Stomach (tissue), 8 donors: ENCODE measurements at regions not wholly inside any gene's neighbourhood (a gene's known extent, or its start where the extent isn't known, plus 50 kb on each side); places are given as distances from the start of the nearest gene placed in this dataset.

ENCODE experiments used
- DNase-seq, 2 donors: peaks; one replicate each; pipeline versions ENCODE4 v3.0.0 to v3.0.0-alpha.2; 2013 to 2019
- H3K27ac ChIP-seq, 5 donors: fragments of 200-600 bp in 4 of 5; sonication (generic) in 4 of 5; one replicate each; pipeline ENCODE4 v1.5.1; 2013 to 2019; ENCODE audit warnings: mild to moderate bottlenecking in 1 of 5, moderate library complexity in 1 of 5
- H3K27me3 ChIP-seq, 3 donors: fragments of 200-600 bp; sonication (generic); one replicate each; pipeline ENCODE4 v1.5.1; 2017 to 2019; ENCODE audit warnings: mixed run types in 1 of 3
- H3K36me3 ChIP-seq, 4 donors: fragments of 200-600 bp; sonication (generic); 1 replicate in 3 of 4; 2 replicates in 1 of 4; pipeline ENCODE4 v1.5.1; 2016 to 2019
- H3K4me1 ChIP-seq, 4 donors: fragments of 200-600 bp; sonication (generic); one replicate each; pipeline ENCODE4 v1.5.1; 2016 to 2019
- H3K4me3 ChIP-seq, 4 donors: fragments of 200-600 bp; sonication (generic) in 3 of 4; one replicate each; pipeline ENCODE4 v1.5.1; 2016 to 2019; ENCODE audit warnings: mild to moderate bottlenecking in 1 of 4
- H3K9me3 ChIP-seq, 4 donors: fragments of 200-600 bp; sonication (generic); one replicate each; pipeline ENCODE4 v1.5.1; 2016 to 2019
- EP300 ChIP-seq: sonication (generic); formaldehyde crosslinking; IDR thresholded peaks from one replicate; pipeline ENCODE4 v1.6.1; 2017; ENCODE audit warnings: antibody characterized with exemption
- POLR2A ChIP-seq, 4 donors: fragments of 450-650 bp; IDR thresholded peaks; one replicate each; pipeline ENCODE4 v1.6.1; 2016; ENCODE audit warnings: antibody characterized with exemption in 4 of 4, control low read depth in 2 of 4, mild to moderate bottlenecking in 1 of 4, moderate library complexity in 1 of 4
- POLR2AphosphoS5 ChIP-seq, 3 donors: sonication (generic); formaldehyde crosslinking; IDR thresholded peaks; one replicate each; pipeline ENCODE4 v1.6.1; 2016; ENCODE audit warnings: antibody characterized with exemption in 3 of 3
- WGBS, 5 donors: extraction: QIAGEN DNeasy Blood & Tissue Kit in 3 of 5; methylation state at CpG; one replicate each; pipeline versions ENCODE4 v1.1.5 to v1.1.7; 2013 to 2018; 5-methylcytosine and 5-hydroxymethylcytosine counted together
- intact Hi-C: fragments of 100-400 bp; cut with DNase I; formaldehyde crosslinking; loops from one replicate; pipeline ENCODE4 v1.15.1; 2023; ENCODE audit warnings: low total_unique reads
- TF ChIP-seq, protein P1 (sequence below), 7 experiments: fragments of 450-650 bp in 4 of 7; fragments of 200-600 bp in 3 of 7; sonication (generic) in 3 of 7; IDR thresholded peaks; one replicate each; pipeline ENCODE4 v1.5.1; 2016 to 2019; ENCODE audit warnings: antibody characterized with exemption in 7 of 7, control low read depth in 2 of 7, mild to moderate bottlenecking in 1 of 7
- donor health status: healthy with polysubstance abuse.
- donor health status: Bipolar disorder and iron deficiency.
- donor health status: healthy.

DNA sequence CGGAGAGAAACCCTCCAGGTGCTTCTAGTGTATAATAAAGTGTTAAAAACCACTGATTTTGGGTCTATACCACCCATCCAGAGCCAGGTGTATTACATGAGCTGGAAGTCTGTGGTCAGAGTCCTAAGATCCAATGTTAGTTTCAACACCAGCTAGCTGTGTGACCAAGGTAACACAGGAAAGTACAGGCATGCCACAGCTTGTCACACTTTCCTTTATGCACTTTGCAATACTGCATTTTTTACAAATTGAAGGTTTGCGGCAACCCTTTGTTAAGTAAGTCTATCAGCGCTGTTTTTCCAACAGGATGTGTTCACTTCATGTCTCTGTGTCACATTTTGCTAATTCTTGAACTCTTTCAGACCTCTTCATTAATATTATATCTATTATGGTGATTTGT is 201.3 kb upstream of the PRICKLE2 start:
- no peak for DNase-seq
- WGBS, 5 donors: 76 to 88% (median 82%) methylated on average over 3 of the region's 3 CpGs
- Histone ChIP-seq H3K36me3 (no peaks in the 10 kb centered on the region), H3K4me1 (no peaks in the 10 kb centered on the region), H3K27me3 (no peaks in the 10 kb centered on the region), H3K9me3 (peaks cover 0 to 4% (median 0%) of the 10 kb centered on the region in 4 donors), H3K27ac (no peak overlapping the region), H3K4me3 (no peak overlapping the region)
- TF ChIP-seq EP300 (no peak), POLR2AphosphoS5 (IDR thresholded peaks at IDR 0.05) (no peak), POLR2A (IDR thresholded peaks at IDR 0.05) (no peak)
- TF ChIP-seq, protein P1, sequence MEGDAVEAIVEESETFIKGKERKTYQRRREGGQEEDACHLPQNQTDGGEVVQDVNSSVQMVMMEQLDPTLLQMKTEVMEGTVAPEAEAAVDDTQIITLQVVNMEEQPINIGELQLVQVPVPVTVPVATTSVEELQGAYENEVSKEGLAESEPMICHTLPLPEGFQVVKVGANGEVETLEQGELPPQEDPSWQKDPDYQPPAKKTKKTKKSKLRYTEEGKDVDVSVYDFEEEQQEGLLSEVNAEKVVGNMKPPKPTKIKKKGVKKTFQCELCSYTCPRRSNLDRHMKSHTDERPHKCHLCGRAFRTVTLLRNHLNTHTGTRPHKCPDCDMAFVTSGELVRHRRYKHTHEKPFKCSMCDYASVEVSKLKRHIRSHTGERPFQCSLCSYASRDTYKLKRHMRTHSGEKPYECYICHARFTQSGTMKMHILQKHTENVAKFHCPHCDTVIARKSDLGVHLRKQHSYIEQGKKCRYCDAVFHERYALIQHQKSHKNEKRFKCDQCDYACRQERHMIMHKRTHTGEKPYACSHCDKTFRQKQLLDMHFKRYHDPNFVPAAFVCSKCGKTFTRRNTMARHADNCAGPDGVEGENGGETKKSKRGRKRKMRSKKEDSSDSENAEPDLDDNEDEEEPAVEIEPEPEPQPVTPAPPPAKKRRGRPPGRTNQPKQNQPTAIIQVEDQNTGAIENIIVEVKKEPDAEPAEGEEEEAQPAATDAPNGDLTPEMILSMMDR (IDR thresholded peaks at IDR 0.05): no peak
- intact Hi-C loops: no loop called here

DNA sequence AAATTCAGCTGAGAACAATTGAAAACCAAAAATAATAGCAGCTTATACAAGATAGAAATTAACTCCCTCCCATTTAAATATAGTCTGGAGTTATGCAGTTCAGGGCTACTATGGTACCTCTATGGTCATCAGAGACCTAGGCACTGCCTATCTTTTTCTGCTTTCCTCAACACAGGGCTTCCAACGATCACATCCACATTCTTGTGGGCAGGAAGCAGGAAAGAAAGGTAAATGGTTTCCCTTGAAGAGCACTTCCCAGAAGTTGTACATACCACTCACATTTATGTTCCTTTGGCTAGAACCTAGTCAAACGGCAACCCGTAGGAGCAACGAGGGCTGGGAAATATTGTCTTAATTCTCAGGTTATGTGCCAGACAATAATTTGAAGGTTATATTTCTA is 197.7 kb upstream of the PRICKLE2 start:
- 65 to 83% (median 76%) methylated on average over 4 of the region's 4 CpGs for WGBS, 5 donors
- no peak overlapping the region for H3K27ac ChIP-seq
- intact Hi-C loops: no loop called here
- H3K36me3 ChIP-seq: no peaks in the 10 kb centered on the region
- H3K4me3 ChIP-seq: no peak overlapping the region
- TF ChIP-seq POLR2AphosphoS5 (IDR thresholded peaks at IDR 0.05) (no peak), EP300 (no peak), POLR2A (IDR thresholded peaks at IDR 0.05) (no peak)
- TF ChIP-seq, protein P1 (IDR thresholded peaks at IDR 0.05): no peak
- H3K4me1 ChIP-seq: no peaks in the 10 kb centered on the region
- no peak for DNase-seq
- H3K9me3 ChIP-seq: no peaks in the 10 kb centered on the region
- H3K27me3 ChIP-seq: no peaks in the 10 kb centered on the region

DNA sequence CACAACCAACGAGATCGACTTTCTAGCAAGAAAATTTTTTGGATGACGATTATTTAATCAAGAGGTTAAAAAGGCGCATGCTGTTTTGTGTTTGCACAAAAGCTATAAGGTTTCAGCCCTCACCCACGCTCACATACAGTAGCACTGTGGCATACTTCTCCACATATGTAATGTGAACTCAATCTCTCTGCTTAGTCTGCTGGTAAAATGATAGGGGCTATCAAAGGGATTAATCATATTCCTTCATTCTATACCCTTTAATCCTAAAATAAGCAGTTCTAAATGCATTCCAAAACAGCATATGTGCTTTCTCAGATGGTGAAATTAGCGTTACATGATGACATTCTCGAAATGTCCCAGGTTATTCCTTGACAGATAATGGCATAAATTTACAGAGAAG is 196.9 kb upstream of the PRICKLE2 start:
- H3K27me3 ChIP-seq: no peaks in the 10 kb centered on the region
- no peak overlapping the region for H3K27ac ChIP-seq
- no peak overlapping the region for H3K4me3 ChIP-seq
- intact Hi-C loops: no loop called here
- H3K36me3 ChIP-seq: no peaks in the 10 kb centered on the region
- TF ChIP-seq, protein P1 (IDR thresholded peaks at IDR 0.05): no peak
- TF ChIP-seq EP300 (no peak), POLR2A (IDR thresholded peaks at IDR 0.05) (no peak), POLR2AphosphoS5 (IDR thresholded peaks at IDR 0.05) (no peak)
- 53 to 59% (median 54%) methylated on average over 7 of the region's 7 CpGs for WGBS, 5 donors
- no peak for DNase-seq
- H3K4me1 ChIP-seq: no peaks in the 10 kb centered on the region
- no peaks in the 10 kb centered on the region for H3K9me3 ChIP-seq

DNA sequence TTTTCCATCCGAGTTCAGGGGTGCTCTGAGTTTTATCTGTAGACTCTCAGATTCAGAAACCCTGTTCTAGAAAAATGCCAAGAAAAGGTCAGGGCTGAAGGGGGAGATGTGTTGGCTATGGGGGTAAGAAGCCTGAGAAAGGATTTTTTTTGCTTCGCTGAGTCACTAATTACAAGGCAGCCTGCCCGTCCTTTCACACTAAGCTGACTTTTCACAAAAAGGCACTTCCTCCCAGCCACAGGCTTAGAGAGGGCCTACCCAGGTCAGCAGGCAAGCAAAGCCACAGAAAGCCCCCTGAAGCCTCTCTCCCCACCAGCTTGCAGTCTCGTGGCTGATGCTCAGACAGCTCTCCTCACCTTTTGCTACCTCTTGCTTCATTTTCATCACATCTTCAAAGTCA is 192.6 kb upstream of the PRICKLE2 start:
- peak overlapping the region in 1 of 5 donors; percentile 22 for H3K27ac ChIP-seq
- TF ChIP-seq POLR2AphosphoS5 (IDR thresholded peaks at IDR 0.05): no peak
- TF ChIP-seq, protein P1 (IDR thresholded peaks at IDR 0.05): no peak
- TF ChIP-seq EP300: no peak
- no peak for TF ChIP-seq POLR2A (IDR thresholded peaks at IDR 0.05)

More for the DNA sequence above, 192.6 kb upstream of the PRICKLE2 start:
- Histone ChIP-seq H3K27me3 (no peaks in the 10 kb centered on the region), H3K36me3 (no peaks in the 10 kb centered on the region), H3K4me3 (no peak overlapping the region), H3K4me1 (no peaks in the 10 kb centered on the region), H3K9me3 (no peaks in the 10 kb centered on the region)
- no peak for DNase-seq
- intact Hi-C loops: no loop called here
- WGBS, 5 donors: 40 to 63% (median 56%) methylated on average over 4 of the region's 4 CpGs
